T-helper 17 cell (primary cell): ENCODE measurements at regions not wholly inside any gene's neighbourhood (a gene's known extent, or its start where the extent isn't known, plus 50 kb on each side); places are given as distances from the start of the nearest gene placed in this dataset.

Source experiments
- ATAC-seq: fragments of 150-1000 bp; cut with Tn5 transposase; 2 replicates; pipeline ENCODE4 v1.10.0; 2021; ENCODE audit warnings: mild to moderate bottlenecking, moderate library complexity
- DNase-seq, 3 donors: peaks; one replicate each; pipeline versions ENCODE4 v3.0.0 to v3.0.0-alpha.2; 2020 to 2021
- H3K9me3 ChIP-seq: one replicate; pipeline ENCODE4 v1.7.0; 2013; ENCODE audit warnings: low read length, mild to moderate bottlenecking; ENCODE audit not compliant: control insufficient read depth, poor library complexity, severe bottlenecking
- H3K27ac Mint-ChIP-seq: one replicate; pipeline ENCODE4 v1.8.0; 2022; ENCODE audit warnings: mild to moderate bottlenecking, moderate library complexity, mixed read lengths
- H3K27me3 Mint-ChIP-seq: one replicate; pipeline ENCODE4 v1.8.0; 2022; ENCODE audit warnings: mixed read lengths
- H3K36me3 Mint-ChIP-seq: one replicate; pipeline ENCODE4 v1.8.0; 2022; ENCODE audit warnings: low read depth, mixed read lengths
- H3K4me1 Mint-ChIP-seq: one replicate; pipeline ENCODE4 v1.8.0; 2022; ENCODE audit warnings: mild to moderate bottlenecking, mixed read lengths
- H3K4me3 Mint-ChIP-seq: one replicate; pipeline ENCODE4 v1.8.0; 2022; ENCODE audit warnings: mild to moderate bottlenecking, moderate library complexity, mixed read lengths

- no peak for DNase-seq
- Mint-ChIP-seq H3K27ac (no peak overlapping the region), H3K4me1 (no peaks in the 10 kb centered on the region), H3K4me3 (no peak overlapping the region), H3K27me3 (no peaks in the 10 kb centered on the region), H3K36me3 (no peaks in the 10 kb centered on the region)
- no peaks in the 10 kb centered on the region for H3K9me3 ChIP-seq
- ATAC-seq: no peak
Measured at GRCh38 chr16:64150193-64150592, 971.7 kb downstream of the CDH11 start.

- ATAC-seq: no peak
- no peak for DNase-seq
- H3K36me3 Mint-ChIP-seq: no peaks in the 10 kb centered on the region
- no peaks in the 10 kb centered on the region for H3K9me3 ChIP-seq
- H3K27me3 Mint-ChIP-seq: no peaks in the 10 kb centered on the region
- no peaks in the 10 kb centered on the region for H3K4me1 Mint-ChIP-seq
- no peak overlapping the region for H3K4me3 Mint-ChIP-seq
- H3K27ac Mint-ChIP-seq: no peak overlapping the region
Measured at GRCh38 chr16:64149756-64150155, 972.1 kb downstream of the CDH11 start.

- Mint-ChIP-seq H3K4me3 (no peak overlapping the region), H3K27me3 (no peaks in the 10 kb centered on the region), H3K4me1 (no peaks in the 10 kb centered on the region), H3K27ac (no peak overlapping the region), H3K36me3 (no peaks in the 10 kb centered on the region)
- ATAC-seq: no peak
- DNase-seq: no peak
- no peaks in the 10 kb centered on the region for H3K9me3 ChIP-seq
Measured at GRCh38 chr16:64148356-64148755, 973.5 kb downstream of the CDH11 start.

- ATAC-seq (no peak), DNase-seq (no peak)
- H3K36me3 Mint-ChIP-seq: no peaks in the 10 kb centered on the region
- no peaks in the 10 kb centered on the region for H3K27me3 Mint-ChIP-seq
- H3K4me1 Mint-ChIP-seq: no peaks in the 10 kb centered on the region
- H3K9me3 ChIP-seq: no peaks in the 10 kb centered on the region
- H3K27ac Mint-ChIP-seq: no peak overlapping the region
- no peak overlapping the region for H3K4me3 Mint-ChIP-seq
Measured at GRCh38 chr16:64147941-64148340, 973.9 kb downstream of the CDH11 start.

- ATAC-seq (no peak), DNase-seq (no peak)
- Mint-ChIP-seq H3K27ac (no peak overlapping the region), H3K36me3 (no peaks in the 10 kb centered on the region), H3K4me1 (no peaks in the 10 kb centered on the region), H3K27me3 (no peaks in the 10 kb centered on the region), H3K4me3 (no peak overlapping the region)
- H3K9me3 ChIP-seq: no peaks in the 10 kb centered on the region
Measured at GRCh38 chr16:64144617-64145016, 977.2 kb downstream of the CDH11 start.

- ATAC-seq: no peak
- no peak for DNase-seq
- Mint-ChIP-seq H3K4me1 (no peaks in the 10 kb centered on the region), H3K27me3 (no peaks in the 10 kb centered on the region), H3K36me3 (no peaks in the 10 kb centered on the region), H3K27ac (no peak overlapping the region), H3K4me3 (no peak overlapping the region)
- no peaks in the 10 kb centered on the region for H3K9me3 ChIP-seq
Measured at GRCh38 chr16:64138621-64139020, 983.2 kb downstream of the CDH11 start.

- ATAC-seq (no peak), DNase-seq (no peak)
- H3K9me3 ChIP-seq: no peaks in the 10 kb centered on the region
- Mint-ChIP-seq H3K27ac (no peak overlapping the region), H3K4me1 (no peaks in the 10 kb centered on the region), H3K4me3 (no peak overlapping the region), H3K27me3 (no peaks in the 10 kb centered on the region), H3K36me3 (no peaks in the 10 kb centered on the region)
Measured at GRCh38 chr16:64138006-64138405, 983.9 kb downstream of the CDH11 start.

- H3K36me3 Mint-ChIP-seq: no peaks in the 10 kb centered on the region
- H3K27me3 Mint-ChIP-seq: no peaks in the 10 kb centered on the region
- H3K4me1 Mint-ChIP-seq: no peaks in the 10 kb centered on the region
- ATAC-seq (no peak), DNase-seq (no peak)
- no peak overlapping the region for H3K27ac Mint-ChIP-seq
- no peak overlapping the region for H3K4me3 Mint-ChIP-seq
- H3K9me3 ChIP-seq: no peaks in the 10 kb centered on the region
Measured at GRCh38 chr16:64136743-64137142, 985.1 kb downstream of the CDH11 start.

- ATAC-seq: no peak
- no peaks in the 10 kb centered on the region for H3K27me3 Mint-ChIP-seq
- H3K9me3 ChIP-seq: no peaks in the 10 kb centered on the region
Measured at GRCh38 chr16:64136314-64136713, 985.5 kb downstream of the CDH11 start.

GRCh38 chr16:64133366-64133765 lies 988.5 kb downstream of the CDH11 start:
- Mint-ChIP-seq H3K27ac (no peak overlapping the region), H3K4me1 (no peaks in the 10 kb centered on the region), H3K4me3 (no peak overlapping the region), H3K36me3 (no peaks in the 10 kb centered on the region), H3K27me3 (no peaks in the 10 kb centered on the region)
- DNase-seq (no peak), ATAC-seq (no peak)
- no peaks in the 10 kb centered on the region for H3K9me3 ChIP-seq

More at GRCh38 chr16:64136314-64136713, 985.5 kb downstream of the CDH11 start:
- no peak for DNase-seq
- H3K27ac Mint-ChIP-seq: no peak overlapping the region
- no peaks in the 10 kb centered on the region for H3K36me3 Mint-ChIP-seq
- H3K4me1 Mint-ChIP-seq: no peaks in the 10 kb centered on the region
- no peak overlapping the region for H3K4me3 Mint-ChIP-seq

- Mint-ChIP-seq H3K4me1 (no peaks in the 10 kb centered on the region), H3K27ac (no peak overlapping the region), H3K27me3 (no peaks in the 10 kb centered on the region), H3K4me3 (no peak overlapping the region), H3K36me3 (no peaks in the 10 kb centered on the region)
- ATAC-seq: no peak
- DNase-seq: no peak
- no peaks in the 10 kb centered on the region for H3K9me3 ChIP-seq
Measured at GRCh38 chr16:64132759-64133361, 989.0 kb downstream of the CDH11 start.

- Mint-ChIP-seq H3K27ac (no peak overlapping the region), H3K27me3 (no peaks in the 10 kb centered on the region), H3K4me3 (no peak overlapping the region), H3K36me3 (no peaks in the 10 kb centered on the region), H3K4me1 (no peaks in the 10 kb centered on the region)
- H3K9me3 ChIP-seq: no peaks in the 10 kb centered on the region
- no peak for DNase-seq
- ATAC-seq: no peak
Measured at GRCh38 chr16:64132190-64132589, 989.7 kb downstream of the CDH11 start.

- no peak for ATAC-seq
- no peak overlapping the region for H3K27ac Mint-ChIP-seq
- H3K4me3 Mint-ChIP-seq: no peak overlapping the region
- H3K4me1 Mint-ChIP-seq: no peaks in the 10 kb centered on the region
- H3K27me3 Mint-ChIP-seq: no peaks in the 10 kb centered on the region
- no peaks in the 10 kb centered on the region for H3K9me3 ChIP-seq
- DNase-seq: no peak
- H3K36me3 Mint-ChIP-seq: no peaks in the 10 kb centered on the region
Measured at GRCh38 chr16:64131423-64131822, 990.4 kb downstream of the CDH11 start.

GRCh38 chr16:64130140-64130539 lies 991.7 kb downstream of the CDH11 start:
- Mint-ChIP-seq H3K4me3 (no peak overlapping the region), H3K27me3 (no peaks in the 10 kb centered on the region), H3K27ac (no peak overlapping the region), H3K36me3 (no peaks in the 10 kb centered on the region), H3K4me1 (no peaks in the 10 kb centered on the region)
- no peaks in the 10 kb centered on the region for H3K9me3 ChIP-seq
- ATAC-seq (no peak), DNase-seq (no peak)
